Astrocyte of the spinal cord (primary cell): ENCODE measurements at regions not wholly inside any gene's neighbourhood (a gene's known extent, or its start where the extent isn't known, plus 50 kb on each side); places are given as distances from the start of the nearest gene placed in this dataset.
"Not testable (repeated sequence)": the region's sequence is repeated elsewhere in the genome, so short reads cannot be mapped to it uniquely, and the experiment has no call there.

Source experiments
- DNase-seq: peaks from one replicate; pipeline ENCODE4 v3.0.0; 2011; ENCODE audit warnings: low read depth, low spot score
- H3K4me3 ChIP-seq: 2 replicates; pipeline ENCODE4 v1.5.1; 2011; ENCODE audit warnings: low read depth, mild to moderate bottlenecking, low read length, moderate library complexity
- in situ Hi-C: cut with HindIII; loops from 2 replicates; pipeline ENCODE4 v1.10.0; 2017; ENCODE audit warnings: low sequenced_read_pairs
- TF ChIP-seq, protein P1 (sequence below): IDR thresholded peaks from 2 replicates; pipeline ENCODE4 v1.5.1; 2012; ENCODE audit warnings: low read depth, mild to moderate bottlenecking, low read length, inconsistent platforms

- no peak overlapping the region for H3K4me3 ChIP-seq
- TF ChIP-seq, protein P1, sequence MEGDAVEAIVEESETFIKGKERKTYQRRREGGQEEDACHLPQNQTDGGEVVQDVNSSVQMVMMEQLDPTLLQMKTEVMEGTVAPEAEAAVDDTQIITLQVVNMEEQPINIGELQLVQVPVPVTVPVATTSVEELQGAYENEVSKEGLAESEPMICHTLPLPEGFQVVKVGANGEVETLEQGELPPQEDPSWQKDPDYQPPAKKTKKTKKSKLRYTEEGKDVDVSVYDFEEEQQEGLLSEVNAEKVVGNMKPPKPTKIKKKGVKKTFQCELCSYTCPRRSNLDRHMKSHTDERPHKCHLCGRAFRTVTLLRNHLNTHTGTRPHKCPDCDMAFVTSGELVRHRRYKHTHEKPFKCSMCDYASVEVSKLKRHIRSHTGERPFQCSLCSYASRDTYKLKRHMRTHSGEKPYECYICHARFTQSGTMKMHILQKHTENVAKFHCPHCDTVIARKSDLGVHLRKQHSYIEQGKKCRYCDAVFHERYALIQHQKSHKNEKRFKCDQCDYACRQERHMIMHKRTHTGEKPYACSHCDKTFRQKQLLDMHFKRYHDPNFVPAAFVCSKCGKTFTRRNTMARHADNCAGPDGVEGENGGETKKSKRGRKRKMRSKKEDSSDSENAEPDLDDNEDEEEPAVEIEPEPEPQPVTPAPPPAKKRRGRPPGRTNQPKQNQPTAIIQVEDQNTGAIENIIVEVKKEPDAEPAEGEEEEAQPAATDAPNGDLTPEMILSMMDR = no peak
- in situ Hi-C loops = no loop called here
- peak; percentile 33 for DNase-seq
Observed at GRCh38 chr5:154593071-154593470, 115.0 kb upstream of the HAND1 start.

GRCh38 chr5:154590093-154590724 is 112.2 kb upstream of the HAND1 start:
- TF ChIP-seq, protein P1 = no peak
- in situ Hi-C loops = no loop called here
- no peak for DNase-seq
- no peak overlapping the region for H3K4me3 ChIP-seq

DNA sequence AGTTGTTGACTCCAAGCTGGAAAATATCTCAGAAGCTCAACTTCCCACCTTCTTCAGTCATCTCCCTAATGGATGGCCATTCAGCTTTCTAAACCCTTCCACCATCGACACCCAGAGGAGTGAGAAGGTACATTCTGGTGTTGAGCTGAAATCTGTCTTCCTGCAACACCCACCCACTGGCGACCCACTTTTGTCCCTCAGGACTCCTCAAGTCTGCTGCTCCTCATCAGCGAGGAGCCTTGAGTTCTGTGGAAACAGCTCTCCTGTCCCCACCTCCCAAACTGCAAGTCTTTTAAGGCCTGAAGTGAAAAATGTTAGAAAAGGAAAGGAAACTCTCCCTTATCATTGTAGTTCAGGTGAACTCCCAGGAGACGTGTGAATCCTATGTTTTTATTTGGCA is 111.5 kb upstream of the HAND1 start:
- in situ Hi-C loops = no loop called here

GRCh38 chr5:154588833-154589425 is 110.9 kb upstream of the HAND1 start:
- H3K4me3 ChIP-seq, DNase-seq, in situ Hi-C loops: not testable (repeated sequence)

More for the DNA sequence above, 111.5 kb upstream of the HAND1 start:
- no peak overlapping the region for H3K4me3 ChIP-seq
- no peak for DNase-seq
- TF ChIP-seq, protein P1 = no peak

DNA sequence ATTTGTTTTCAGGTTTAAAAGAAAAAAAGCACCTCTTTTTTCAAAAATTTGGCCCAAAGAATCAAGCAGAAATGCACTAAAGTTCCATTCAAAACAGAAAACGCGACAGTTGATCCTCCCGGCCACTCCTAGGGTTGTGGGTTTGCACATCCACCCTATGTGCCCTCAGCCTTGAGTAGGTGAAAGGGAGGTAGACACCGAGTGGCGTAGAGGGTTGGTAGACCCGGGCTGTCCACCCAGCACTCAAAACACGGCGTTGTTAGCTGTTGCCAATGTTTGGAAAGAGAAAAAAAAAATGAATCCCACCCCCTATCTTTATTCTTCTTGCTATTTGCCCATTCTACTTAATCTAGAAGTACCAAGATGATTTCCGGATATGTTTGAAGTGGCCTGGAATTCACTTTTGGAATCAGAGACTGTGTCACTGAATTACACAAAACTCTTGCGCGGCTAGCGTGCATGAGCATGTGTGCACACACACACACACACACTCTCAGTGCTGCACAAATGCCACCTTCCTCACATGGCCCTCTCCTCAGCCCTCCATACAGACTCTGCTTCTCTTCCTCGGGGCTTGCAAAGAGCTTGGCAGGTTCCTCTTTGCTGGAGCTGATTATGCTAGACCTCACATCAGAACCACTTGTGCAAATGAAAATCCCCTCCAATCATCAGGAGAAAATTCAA is 110.2 kb upstream of the HAND1 start:
- TF ChIP-seq, protein P1 = no peak
- no peak overlapping the region for H3K4me3 ChIP-seq
- in situ Hi-C loops = no loop called here
- DNase-seq = no peak

DNA sequence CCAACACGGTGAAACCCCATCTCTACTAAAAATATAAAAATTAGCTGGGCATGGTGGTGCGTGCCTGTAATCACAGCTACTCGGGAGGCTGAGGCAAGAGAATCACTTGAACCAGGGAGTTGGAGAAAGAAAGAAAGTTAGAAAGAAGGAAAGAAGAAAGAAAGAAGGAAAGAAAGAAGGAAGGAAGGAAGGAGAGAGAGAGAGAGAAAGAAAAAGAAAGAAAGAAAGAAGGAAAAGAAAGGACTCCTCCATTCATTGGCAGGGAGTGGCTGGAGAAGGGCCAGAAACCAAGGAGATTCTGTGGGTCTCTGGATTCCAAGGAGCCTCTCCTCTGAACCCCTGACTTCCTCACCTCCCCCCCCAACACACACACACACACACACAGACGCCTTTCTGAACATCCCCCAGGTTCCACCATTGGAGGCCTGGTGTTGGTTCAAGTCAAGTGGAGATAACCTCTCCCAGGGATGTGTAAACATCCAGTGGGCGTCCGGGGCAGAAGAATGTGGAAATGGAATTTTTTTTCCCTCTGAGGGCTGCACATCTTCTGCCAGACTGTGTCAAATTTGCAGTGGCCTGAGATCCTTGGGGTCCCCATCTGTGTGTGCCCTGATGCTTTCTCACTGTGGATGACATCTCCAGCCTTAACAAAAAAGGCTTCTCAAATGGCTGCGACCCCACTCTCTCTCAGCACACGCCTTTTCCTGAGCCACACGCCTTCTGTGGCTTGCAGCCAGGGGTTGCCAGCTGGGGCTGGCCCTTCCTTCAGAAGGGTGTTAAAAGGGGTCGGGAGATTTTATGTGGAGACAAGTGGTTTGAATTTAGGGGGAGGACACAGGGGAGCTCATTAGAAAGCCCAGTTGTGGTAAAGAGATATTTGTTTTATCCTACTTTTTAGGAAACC is 109.3 kb upstream of the HAND1 start:
- in situ Hi-C loops = no loop called here
- no peak overlapping the region for H3K4me3 ChIP-seq
- TF ChIP-seq, protein P1 = no peak

More for the DNA sequence above, 109.3 kb upstream of the HAND1 start:
- no peak for DNase-seq
